ENCODE measurements at regions not wholly inside any gene's neighbourhood (a gene's known extent, or its start where the extent isn't known, plus 50 kb on each side); places are given as distances from the start of the nearest gene placed in this dataset.
"Not testable (repeated sequence)": the region's sequence is repeated elsewhere in the genome, so short reads cannot be mapped to it uniquely, and the experiment has no call there.

- peak; percentile 40 for DNase-seq
Observed at GRCh38 chr11:24234822-24235508, 261.9 kb upstream of the LUZP2 start.

- peak; percentile 88 for DNase-seq
Observed at GRCh38 chr11:24238771-24239645, 257.8 kb upstream of the LUZP2 start.

DNA sequence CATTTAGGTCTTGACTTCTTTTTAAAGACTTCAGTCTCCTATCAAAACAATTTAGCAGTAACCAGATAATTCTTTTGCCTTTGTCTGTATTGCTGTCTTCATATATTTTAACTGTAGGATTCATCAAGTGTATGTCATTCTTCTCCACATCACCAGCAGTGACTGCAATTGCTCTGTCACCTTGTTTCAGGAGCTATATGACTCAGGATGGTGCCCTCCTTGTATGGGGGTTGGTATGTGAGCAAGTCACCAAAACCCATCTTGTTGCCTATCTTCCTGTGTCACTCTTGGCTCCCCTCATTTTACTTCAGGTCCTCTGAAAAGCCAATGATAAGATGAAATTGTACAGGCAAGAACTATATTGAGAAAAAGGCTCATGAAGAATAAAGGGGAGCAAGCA is 256.9 kb upstream of the LUZP2 start:
- no peak for DNase-seq

DNA sequence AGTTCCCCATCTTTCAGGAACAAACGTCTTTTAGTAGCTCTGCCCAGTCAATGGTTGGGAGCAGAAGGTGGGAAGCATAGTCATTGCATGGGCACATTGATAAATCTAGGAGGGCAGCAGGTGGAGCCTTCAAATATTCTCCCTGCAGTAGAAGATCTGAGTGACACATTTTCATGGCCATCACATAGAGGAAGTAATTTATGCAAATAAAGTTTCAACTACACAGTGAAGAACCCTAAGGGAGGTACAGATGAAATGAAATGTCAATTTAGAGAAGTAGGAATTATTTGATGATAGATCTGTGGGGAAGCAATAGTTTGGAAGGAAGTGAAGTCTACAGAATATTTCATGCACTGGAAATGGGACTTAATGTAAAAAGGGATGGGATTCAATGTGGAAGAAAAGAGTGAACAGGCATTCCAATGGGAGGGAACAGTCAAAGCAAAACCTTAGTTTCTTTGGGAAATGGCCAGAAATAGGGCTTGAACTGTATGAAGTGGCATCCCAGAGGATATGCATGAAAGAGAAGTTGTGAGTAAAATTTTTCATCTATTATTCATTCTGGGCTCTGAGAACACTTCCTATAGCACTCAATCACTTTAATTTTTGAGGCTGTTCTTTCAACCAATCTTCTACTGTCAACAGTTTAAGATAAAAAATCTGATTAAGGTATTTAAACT is 256.2 kb upstream of the LUZP2 start:
- no peak for DNase-seq

DNA sequence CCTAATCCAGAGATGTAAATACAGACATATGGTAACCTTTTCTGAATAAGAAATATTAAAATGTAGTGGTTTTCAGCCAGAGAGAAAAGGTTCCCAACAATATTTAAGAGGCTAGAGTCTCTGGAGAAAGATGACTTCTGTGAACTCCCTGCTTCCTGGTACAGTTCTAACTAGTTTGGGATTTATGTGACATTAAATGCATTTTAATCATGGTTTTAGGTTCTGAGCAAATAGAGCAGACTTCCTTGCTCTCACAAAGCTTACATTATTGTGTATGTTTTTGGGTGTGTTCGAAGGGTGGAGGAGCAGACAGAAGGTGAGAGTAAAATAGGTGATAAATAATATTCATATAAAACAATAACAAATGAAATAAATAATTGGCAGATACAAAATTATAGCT is 250.1 kb upstream of the LUZP2 start:
- DNase-seq: peak; percentile 41

DNA sequence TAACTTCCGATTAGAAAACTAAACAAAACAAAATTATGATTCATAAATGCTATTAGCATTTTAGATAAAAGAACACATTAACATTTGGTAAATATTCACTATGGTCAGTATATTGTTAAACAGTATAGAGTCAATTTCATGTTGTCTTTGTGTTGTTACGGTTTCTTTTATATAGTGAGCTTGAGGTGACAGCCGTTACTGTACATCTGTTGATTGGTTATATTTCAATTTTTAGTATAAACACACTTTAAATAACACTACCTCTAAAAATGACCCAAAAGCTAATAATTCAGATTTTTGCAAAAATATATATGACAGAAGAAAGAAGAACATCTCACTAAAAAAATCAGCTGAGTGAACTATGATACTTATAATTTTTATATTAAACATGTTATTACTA is 249.0 kb upstream of the LUZP2 start:
- DNase-seq: no peak

DNA sequence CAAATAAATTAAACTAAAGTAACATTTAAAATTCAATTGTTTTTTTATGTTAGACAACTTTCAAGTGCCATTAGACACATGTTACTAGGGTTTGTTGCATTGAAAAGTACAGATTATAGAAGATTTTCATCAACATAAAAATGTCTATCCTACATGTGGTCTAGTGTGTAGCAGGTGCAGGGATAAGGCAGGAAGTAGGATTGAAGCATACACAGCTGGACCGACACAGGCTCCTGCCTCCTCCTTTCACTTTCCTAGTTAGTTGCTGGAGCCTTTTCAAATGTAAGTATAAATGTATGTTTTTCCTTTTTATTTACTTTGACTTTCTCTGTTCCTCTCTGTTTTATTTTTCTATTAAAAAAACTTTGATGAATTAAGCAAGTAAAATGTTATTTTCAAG is 246.9 kb upstream of the LUZP2 start:
- no peak for DNase-seq

- DNase-seq: no peak
Observed at GRCh38 chr11:24253237-24253760, 243.6 kb upstream of the LUZP2 start.

DNA sequence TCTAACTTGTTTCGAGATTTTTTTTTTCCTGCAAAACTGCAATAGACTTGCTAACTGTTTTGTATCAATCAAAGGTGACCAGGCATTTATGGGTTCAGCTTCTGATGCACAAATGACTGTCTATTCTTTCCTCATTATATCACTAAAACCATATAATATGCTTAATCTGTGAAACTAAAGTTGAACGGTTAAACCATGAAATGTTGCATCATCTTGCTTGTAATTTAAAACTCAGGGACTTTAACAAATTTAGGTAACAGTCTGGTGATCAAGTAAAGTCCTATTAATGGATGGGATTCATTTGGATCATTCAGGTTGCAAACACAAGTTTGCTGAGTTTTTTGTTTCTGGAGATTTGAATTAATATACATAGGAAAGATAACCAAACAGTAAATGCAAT is 232.0 kb upstream of the LUZP2 start:
- no peak for DNase-seq

DNA sequence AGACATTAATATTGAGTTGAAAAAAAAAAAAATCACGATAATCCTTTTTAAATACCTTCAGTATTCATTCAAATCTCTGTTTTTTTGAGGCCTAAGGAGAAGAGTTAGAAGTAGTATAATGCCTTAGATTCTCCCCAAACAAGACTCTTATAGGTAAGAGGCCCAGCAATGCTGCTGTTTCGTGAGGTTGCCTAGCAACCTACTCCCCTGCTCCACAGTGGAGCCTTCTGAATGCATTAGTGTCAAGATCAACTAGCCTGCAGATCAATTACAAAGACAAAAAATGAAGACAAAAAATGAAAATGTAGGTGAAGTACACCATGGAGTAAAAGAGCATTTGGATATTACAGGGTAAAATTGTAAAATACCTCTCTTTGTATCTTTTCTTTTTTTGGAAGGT is 229.8 kb upstream of the LUZP2 start:
- peak; percentile 44 for DNase-seq

DNA sequence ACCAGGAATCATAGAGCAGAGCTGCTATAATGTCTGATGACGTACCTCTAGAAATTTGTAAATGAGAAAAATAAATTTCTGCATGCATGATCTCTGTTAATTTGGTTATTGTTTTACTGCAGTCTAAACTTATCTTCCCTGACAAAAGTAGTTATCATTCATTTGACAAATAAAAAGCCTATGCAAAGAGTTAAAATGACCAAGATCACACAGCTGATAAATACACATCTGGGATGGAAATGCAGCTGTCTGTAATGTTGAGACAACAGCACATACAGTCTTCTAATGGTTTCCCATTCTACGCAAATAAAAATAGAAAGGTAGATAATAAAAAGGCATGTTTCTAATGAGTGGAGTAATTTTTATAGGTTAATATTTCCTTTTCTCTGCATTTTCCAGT is 225.1 kb upstream of the LUZP2 start:
- no peak for DNase-seq

DNA sequence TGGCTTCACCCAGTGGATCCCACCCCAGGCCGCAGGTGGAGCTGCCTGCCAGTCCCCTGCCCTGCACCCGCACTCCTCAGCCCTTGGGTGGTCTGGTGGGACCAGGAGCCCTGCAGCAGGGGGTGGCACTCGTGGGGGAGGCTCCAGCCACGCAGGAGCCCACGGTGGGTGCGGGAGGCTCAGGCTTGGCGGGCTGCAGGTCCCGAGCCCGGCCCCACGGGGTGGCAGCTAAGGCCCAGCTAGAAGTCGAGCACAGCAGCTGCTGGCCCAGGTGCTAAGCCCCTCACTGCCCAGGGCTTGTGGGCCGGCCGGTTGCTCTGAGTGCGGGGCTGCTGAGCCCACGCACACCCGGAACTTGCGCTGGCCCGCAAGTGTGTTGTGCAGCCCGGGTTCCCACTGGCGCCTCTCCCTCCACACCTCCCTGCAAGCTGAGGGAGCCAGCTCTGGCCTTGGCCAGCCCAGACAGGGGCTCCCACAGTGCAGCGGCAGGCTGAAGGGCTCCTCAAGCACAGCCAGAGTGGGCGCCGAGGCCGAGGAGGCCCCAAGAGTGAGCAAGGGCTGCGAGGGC is 222.6 kb upstream of the LUZP2 start:
- not testable (repeated sequence) for DNase-seq

DNA sequence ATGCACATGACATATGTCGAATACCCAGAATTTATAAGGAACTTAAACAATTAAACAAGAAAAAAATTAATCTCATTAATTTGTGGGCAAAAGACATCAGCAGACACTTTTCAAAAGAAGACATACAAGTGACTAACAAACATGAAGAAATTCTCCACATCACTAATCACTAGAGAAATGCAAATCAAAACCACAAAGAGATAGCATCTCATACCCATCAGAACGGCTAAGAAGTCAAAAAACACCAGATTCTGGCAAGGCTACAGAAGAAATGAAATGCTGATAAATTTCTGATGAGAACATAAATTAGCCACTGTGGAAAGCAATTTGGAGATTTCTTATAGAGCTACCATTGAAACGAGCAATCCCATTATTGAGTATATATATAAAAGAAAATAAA is 210.6 kb upstream of the LUZP2 start:
- no peak for DNase-seq

GRCh38 chr11:24289301-24289700 is 207.6 kb upstream of the LUZP2 start:
- DNase-seq: no peak

DNA sequence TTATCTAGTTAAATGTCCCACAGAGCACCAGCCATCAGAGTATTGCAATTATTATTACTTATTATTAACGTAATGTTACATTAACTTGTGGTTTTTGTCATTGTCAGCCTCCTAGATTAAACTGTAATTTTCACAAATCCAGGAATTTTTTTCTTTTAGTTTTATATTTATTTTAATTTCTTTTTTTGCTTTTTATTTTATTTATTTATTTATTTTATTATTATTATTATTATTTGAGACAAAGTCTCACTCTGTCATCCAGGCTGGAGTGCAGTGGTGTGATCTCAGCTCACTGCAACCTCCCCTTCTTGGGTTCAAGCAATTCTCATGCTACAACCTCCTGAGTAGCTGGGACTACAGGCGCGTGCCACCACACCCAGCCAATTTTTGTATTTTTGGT is 202.9 kb upstream of the LUZP2 start:
- DNase-seq: no peak

DNA sequence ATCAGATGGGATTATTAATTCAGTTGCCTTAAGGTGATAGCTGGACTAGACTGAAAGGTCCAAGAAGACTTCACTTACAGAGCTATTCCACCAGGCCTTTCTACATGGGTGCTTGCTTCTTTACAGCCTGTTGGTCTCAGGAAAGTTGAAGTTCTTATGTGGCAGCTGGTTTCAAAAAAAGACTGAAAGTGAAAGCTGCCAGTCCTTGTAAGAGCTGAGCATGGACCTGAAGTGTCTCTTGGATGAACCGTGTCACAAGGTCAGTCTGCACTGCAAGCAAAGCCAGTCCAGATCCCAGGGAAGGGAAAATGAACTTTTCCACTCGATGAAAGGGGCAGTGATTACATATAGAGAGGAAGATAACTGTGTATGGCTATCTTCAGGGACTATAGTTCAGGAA is 201.5 kb upstream of the LUZP2 start:
- no peak for DNase-seq

DNA sequence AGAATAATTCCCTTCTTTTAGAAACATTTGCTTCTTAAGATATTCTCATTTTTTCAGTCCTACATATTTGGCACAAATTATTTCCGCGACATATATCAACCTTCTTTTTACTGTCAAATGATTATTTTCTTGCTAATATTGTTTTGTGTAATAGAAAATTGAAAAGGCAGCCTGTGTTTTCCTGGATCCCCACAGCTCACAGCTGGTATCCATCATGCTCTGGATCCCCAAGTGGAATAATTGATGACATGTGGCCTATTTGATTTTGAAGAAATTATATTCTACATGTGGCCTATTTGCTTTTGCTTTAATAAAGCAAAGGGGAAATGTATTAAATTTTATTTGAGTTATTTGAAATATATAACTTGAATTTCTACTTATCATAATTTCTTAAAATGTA is 199.4 kb upstream of the LUZP2 start:
- DNase-seq: peak; percentile 33

DNA sequence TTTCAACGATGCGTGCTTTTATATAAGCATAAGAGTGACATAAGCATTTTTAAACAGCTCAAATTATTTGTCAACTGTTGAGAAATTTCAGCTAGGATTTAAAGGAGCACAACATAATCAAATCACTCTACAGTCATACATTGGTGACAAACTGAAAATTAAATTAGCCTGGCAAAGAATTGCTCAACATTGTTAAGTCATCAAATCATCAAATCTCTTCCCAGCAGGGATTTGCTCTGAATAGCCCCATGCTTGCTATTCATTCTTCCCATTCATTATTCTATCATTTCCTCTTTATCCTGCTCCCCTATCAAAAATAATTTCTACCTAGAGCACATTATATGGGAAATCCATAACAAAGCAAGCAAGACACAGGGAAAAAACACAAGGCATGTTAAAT is 198.7 kb upstream of the LUZP2 start:
- DNase-seq: no peak

DNA sequence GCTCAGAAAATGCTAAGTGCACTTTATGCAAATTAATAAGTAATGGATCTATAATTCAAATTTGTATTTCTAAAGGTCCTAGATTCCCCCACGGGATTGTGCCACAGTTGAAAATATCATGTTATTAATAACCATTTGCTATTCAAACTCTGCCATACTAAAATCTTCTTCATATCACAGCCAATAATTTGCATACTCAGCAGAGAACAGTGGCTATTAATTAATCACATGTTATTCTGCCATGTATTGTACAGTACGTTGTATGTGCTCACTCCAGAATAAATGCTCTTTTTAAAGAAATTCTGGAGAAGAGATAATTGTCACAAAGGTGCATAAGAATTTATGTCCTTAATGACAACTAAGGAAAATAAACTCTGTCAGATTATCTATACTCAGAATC is 184.9 kb upstream of the LUZP2 start:
- DNase-seq: no peak

- no peak for DNase-seq
Observed at GRCh38 chr11:24312464-24313238, 184.2 kb upstream of the LUZP2 start.

GRCh38 chr11:24321229-24321628 is 175.6 kb upstream of the LUZP2 start:
- no peak for DNase-seq

DNA sequence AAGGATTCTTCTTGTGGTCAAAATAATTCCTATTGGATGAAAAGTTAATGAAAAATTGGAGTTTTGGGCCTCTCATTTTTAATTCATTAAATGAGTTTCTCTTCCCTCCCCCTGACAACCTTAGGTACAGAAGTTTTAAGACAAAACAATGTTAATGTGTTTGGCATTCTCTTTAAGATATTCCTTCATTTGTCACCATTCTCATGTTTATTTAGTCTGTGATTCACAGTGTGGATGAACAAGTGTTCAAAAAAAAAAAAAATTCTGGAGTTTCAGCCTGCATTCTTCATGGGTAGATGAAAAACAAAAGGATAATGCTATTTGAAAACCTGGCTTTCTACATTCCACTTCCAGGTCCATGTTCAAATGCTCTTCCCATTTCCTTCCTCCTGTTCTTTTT is 172.6 kb upstream of the LUZP2 start:
- no peak for DNase-seq

- no peak for DNase-seq
Observed at GRCh38 chr11:24344222-24344621, 152.6 kb upstream of the LUZP2 start.
